Gastrocnemius medialis (tissue), 4 donors: ENCODE measurements at regions not wholly inside any gene's neighbourhood (a gene's known extent, or its start where the extent isn't known, plus 50 kb on each side); places are given as distances from the start of the nearest gene placed in this dataset.

Source experiments
- POLR2A ChIP-seq, 2 donors: fragments of 450-650 bp; IDR thresholded peaks; one replicate each; pipeline ENCODE4 v1.6.1; 2017; ENCODE audit warnings: antibody characterized with exemption in 2 of 2, mild to moderate bottlenecking in 2 of 2, moderate library complexity in 2 of 2
- TF ChIP-seq, protein P1 (sequence below), 5 experiments: fragments of 450-650 bp in 3 of 5; fragments of 200-600 bp in 2 of 5; sonication (generic) in 2 of 5; IDR thresholded peaks in 4 of 5; conservative IDR thresholded peaks in 1 of 5; 1 replicate in 4 of 5; 2 replicates in 1 of 5; pipeline ENCODE4 v1.5.1; 2016 to 2019; ENCODE audit warnings: antibody characterized with exemption in 5 of 5, mild to moderate bottlenecking in 3 of 5, moderate library complexity in 3 of 5

DNA sequence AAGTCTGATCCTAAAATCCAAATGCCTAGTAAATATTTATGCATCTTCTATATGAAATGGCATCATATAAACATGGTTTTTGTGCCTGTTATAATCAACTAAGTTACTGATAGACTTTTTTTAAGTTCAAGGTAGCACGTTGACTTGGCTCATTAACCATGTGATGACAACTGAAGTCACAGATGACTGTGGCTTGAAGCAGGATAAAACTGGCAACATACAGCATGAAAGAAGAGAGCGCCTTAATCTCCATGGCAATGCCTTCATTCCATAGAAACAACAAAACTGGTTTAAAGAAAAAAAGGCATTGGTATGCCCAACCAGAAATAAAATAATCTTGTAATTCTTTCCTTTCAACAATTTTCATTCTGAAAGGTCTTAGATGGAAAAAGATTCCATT lies 188.9 kb upstream of the CDK1 start:
- TF ChIP-seq, protein P1, sequence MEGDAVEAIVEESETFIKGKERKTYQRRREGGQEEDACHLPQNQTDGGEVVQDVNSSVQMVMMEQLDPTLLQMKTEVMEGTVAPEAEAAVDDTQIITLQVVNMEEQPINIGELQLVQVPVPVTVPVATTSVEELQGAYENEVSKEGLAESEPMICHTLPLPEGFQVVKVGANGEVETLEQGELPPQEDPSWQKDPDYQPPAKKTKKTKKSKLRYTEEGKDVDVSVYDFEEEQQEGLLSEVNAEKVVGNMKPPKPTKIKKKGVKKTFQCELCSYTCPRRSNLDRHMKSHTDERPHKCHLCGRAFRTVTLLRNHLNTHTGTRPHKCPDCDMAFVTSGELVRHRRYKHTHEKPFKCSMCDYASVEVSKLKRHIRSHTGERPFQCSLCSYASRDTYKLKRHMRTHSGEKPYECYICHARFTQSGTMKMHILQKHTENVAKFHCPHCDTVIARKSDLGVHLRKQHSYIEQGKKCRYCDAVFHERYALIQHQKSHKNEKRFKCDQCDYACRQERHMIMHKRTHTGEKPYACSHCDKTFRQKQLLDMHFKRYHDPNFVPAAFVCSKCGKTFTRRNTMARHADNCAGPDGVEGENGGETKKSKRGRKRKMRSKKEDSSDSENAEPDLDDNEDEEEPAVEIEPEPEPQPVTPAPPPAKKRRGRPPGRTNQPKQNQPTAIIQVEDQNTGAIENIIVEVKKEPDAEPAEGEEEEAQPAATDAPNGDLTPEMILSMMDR (IDR thresholded peaks at IDR 0.05 in 4 of 5, conservative IDR thresholded peaks at IDR 0.05 in 1 of 5), result no peak
- no peak for TF ChIP-seq POLR2A (IDR thresholded peaks at IDR 0.05)
